Loucy (cell line): ENCODE measurements at regions not wholly inside any gene's neighbourhood (a gene's known extent, or its start where the extent isn't known, plus 50 kb on each side); places are given as distances from the start of the nearest gene placed in this dataset.

Experiments
- H2AFZ ChIP-seq: fragments of 200-600 bp; sonication (generic); 2 replicates; pipeline ENCODE4 v1.6.0; 2016; ENCODE audit warnings: antibody characterized with exemption, mild to moderate bottlenecking, low read length, moderate library complexity
- H3F3A ChIP-seq: fragments of 200-600 bp; 2 replicates; pipeline ENCODE4 v1.6.0; 2016; ENCODE audit warnings: antibody characterized with exemption, low read depth, mild to moderate bottlenecking
- H3K27me3 ChIP-seq: fragments of 200-600 bp; sonication (generic); 2 replicates; pipeline ENCODE4 v1.6.1; 2014; ENCODE audit warnings: low read length, mild to moderate bottlenecking; ENCODE audit not compliant: insufficient read depth, poor library complexity, severe bottlenecking
- H3K36me3 ChIP-seq: fragments of 200-600 bp; sonication (generic); 2 replicates; pipeline ENCODE4 v1.6.1; 2016; ENCODE audit warnings: low read length; ENCODE audit not compliant: insufficient read depth
- H3K4me1 ChIP-seq: fragments of 200-600 bp; sonication (generic); 2 replicates; pipeline ENCODE4 v1.5.1; 2014; ENCODE audit warnings: low read length, mild to moderate bottlenecking; ENCODE audit not compliant: insufficient read depth, poor library complexity, severe bottlenecking
- H3K4me2 ChIP-seq: fragments of 200-600 bp; sonication (generic); 2 replicates; pipeline ENCODE4 v1.6.0; 2014; ENCODE audit warnings: antibody characterized with exemption, low read length, low read depth, mild to moderate bottlenecking; ENCODE audit not compliant: poor library complexity, severe bottlenecking
- H3K4me3 ChIP-seq: fragments of 200-600 bp; sonication (generic); 2 replicates; pipeline ENCODE4 v1.5.1; 2014; ENCODE audit warnings: low read length, mild to moderate bottlenecking, mixed read lengths; ENCODE audit not compliant: poor library complexity, severe bottlenecking
- H3K79me2 ChIP-seq: fragments of 200-600 bp; sonication (generic); 2 replicates; pipeline ENCODE4 v1.6.1; 2014; ENCODE audit warnings: low read length; ENCODE audit not compliant: insufficient read depth
- H3K9ac ChIP-seq: fragments of 200-600 bp; sonication (generic); 2 replicates; pipeline ENCODE4 v1.6.0; 2014; ENCODE audit warnings: mild to moderate bottlenecking, low read depth, low read length, moderate library complexity; ENCODE audit not compliant: poor library complexity, severe bottlenecking
- H3K9me2 ChIP-seq: fragments of 200-600 bp; sonication (generic); replicated peaks from 2 replicates; pipeline ENCODE4 v1.6.1; 2016; ENCODE audit warnings: low read depth, low read length, mixed read lengths
- H3K9me3 ChIP-seq: fragments of 200-600 bp; sonication (generic); 2 replicates; pipeline ENCODE4 v1.6.1; 2014; ENCODE audit warnings: mild to moderate bottlenecking, antibody characterized with exemption, low read length, low read depth; ENCODE audit not compliant: insufficient read depth
- H4K20me1 ChIP-seq: fragments of 200-600 bp; sonication (generic); 2 replicates; pipeline ENCODE4 v1.6.0; 2014; ENCODE audit warnings: antibody characterized with exemption, low read length, mild to moderate bottlenecking; ENCODE audit not compliant: insufficient read depth, poor library complexity, severe bottlenecking
- EZH2phosphoT487 ChIP-seq: fragments of 200-600 bp; IDR thresholded peaks from 2 replicates; pipeline ENCODE4 v1.6.1; 2018; ENCODE audit warnings: antibody characterized with exemption, mild to moderate bottlenecking, moderate library complexity, borderline replicate concordance
- TF ChIP-seq, protein P1 (sequence below): fragments of 200-600 bp; sonication (generic); conservative IDR thresholded peaks from 2 replicates; pipeline ENCODE4 v1.5.1; 2014; ENCODE audit warnings: mild to moderate bottlenecking, antibody characterized with exemption, low read length

DNA sequence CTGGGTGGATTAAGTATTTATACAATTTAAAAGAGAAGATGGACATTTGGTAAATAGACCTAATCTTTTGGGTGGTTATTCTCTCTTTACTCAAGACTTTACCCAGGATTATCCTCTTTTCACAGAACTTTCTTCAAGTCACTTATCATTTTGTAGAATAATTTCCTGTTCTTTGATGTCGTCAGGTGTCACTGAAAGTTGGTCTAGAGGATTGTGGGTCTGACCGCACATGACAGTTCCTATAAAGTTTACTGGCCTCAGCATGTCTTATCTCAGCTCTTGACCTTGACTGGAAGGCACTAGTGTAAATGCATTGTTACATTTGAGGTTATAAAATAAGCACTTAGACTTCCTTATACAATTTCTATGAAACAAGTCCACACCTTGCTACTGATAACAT lies 139.9 kb upstream of the SLC4A4 start:
- TF ChIP-seq, protein P1, sequence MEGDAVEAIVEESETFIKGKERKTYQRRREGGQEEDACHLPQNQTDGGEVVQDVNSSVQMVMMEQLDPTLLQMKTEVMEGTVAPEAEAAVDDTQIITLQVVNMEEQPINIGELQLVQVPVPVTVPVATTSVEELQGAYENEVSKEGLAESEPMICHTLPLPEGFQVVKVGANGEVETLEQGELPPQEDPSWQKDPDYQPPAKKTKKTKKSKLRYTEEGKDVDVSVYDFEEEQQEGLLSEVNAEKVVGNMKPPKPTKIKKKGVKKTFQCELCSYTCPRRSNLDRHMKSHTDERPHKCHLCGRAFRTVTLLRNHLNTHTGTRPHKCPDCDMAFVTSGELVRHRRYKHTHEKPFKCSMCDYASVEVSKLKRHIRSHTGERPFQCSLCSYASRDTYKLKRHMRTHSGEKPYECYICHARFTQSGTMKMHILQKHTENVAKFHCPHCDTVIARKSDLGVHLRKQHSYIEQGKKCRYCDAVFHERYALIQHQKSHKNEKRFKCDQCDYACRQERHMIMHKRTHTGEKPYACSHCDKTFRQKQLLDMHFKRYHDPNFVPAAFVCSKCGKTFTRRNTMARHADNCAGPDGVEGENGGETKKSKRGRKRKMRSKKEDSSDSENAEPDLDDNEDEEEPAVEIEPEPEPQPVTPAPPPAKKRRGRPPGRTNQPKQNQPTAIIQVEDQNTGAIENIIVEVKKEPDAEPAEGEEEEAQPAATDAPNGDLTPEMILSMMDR: no peak
- peak; percentile 29; the same call in 1 of the 2 replicates for TF ChIP-seq EZH2phosphoT487
- peak overlapping the region; percentile 72 for H3K4me2 ChIP-seq

GRCh38 chr4:71201057-71201456 lies 137.8 kb upstream of the SLC4A4 start:
- Histone ChIP-seq H3K9me2 (no peaks in the 10 kb centered on the region), H3K27me3 (no peaks in the 10 kb centered on the region), H3K79me2 (peaks cover 80% of the 10 kb centered on the region), H3F3A (peaks cover 12% of the 10 kb centered on the region; the same call in 1 of the 2 replicates), H3K9ac (peak overlapping the region; percentile 57), H3K4me1 (peaks cover 82% of the 10 kb centered on the region), H4K20me1 (no peaks in the 10 kb centered on the region), H3K4me3 (no peak overlapping the region), H2AFZ (no peak overlapping the region), H3K9me3 (no peaks in the 10 kb centered on the region), H3K4me2 (peak overlapping the region; percentile 72), H3K36me3 (no peaks in the 10 kb centered on the region)
- TF ChIP-seq, protein P1: no peak
- no peak for TF ChIP-seq EZH2phosphoT487

More for the DNA sequence above, 139.9 kb upstream of the SLC4A4 start:
- no peaks in the 10 kb centered on the region for H3K27me3 ChIP-seq
- H3K79me2 ChIP-seq: peaks cover 77% of the 10 kb centered on the region
- H3K9me3 ChIP-seq: no peaks in the 10 kb centered on the region
- H3K9ac ChIP-seq: no peak overlapping the region
- no peaks in the 10 kb centered on the region for H3K9me2 ChIP-seq
- H4K20me1 ChIP-seq: no peaks in the 10 kb centered on the region
- H3K36me3 ChIP-seq: no peaks in the 10 kb centered on the region; the same call in 1 of the 2 replicates
- H2AFZ ChIP-seq: no peak overlapping the region
- H3K4me1 ChIP-seq: peaks cover 82% of the 10 kb centered on the region
- peaks cover 12% of the 10 kb centered on the region; the same call in 1 of the 2 replicates for H3F3A ChIP-seq
- H3K4me3 ChIP-seq: peak overlapping the region; percentile 32

DNA sequence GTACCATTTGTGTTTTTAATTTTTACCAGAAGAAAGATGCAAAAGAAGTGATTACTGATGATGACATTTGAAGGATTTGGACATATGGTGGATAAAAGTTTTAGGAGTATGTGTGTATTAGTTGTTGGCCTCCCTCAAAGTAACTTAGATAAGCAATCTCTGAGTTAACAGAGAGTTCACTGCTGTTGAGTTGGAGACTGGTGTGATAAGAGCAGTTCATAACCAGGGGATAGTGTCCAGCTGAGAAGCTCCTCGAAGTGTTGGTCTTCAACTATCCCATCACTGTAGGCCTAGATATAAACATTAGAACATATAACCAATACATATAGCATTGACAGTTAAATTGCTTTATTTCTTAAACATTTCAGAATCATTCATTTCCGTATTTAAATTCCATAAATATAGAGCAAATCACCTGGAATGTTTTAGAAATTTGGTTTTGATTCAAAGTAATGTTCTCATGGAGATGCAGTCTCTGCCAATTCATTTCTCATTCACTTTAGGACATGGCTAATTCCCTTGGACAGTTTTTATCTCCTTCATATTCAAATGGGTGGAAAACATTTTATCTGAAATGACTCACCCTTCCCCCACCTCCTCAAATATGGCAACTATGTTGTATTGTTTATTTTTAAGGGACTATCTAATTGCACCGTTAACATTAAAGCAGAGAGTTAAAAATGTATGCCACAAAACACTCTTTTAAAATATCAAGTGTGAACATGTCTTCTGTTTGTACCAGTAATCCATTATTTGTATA lies 136.8 kb upstream of the SLC4A4 start:
- no peaks in the 10 kb centered on the region for H3K27me3 ChIP-seq
- H3K9ac ChIP-seq: no peak overlapping the region
- H3K36me3 ChIP-seq: no peaks in the 10 kb centered on the region
- TF ChIP-seq EZH2phosphoT487: no peak
- peak overlapping the region; percentile 72 for H3K4me2 ChIP-seq
- H2AFZ ChIP-seq: no peak overlapping the region
- H3K9me3 ChIP-seq: no peaks in the 10 kb centered on the region
- peaks cover 12% of the 10 kb centered on the region; the same call in 1 of the 2 replicates for H3F3A ChIP-seq
- no peak overlapping the region for H3K4me3 ChIP-seq
- H3K9me2 ChIP-seq: no peaks in the 10 kb centered on the region
- H3K4me1 ChIP-seq: peaks cover 84% of the 10 kb centered on the region
- peaks cover 79% of the 10 kb centered on the region for H3K79me2 ChIP-seq
- no peaks in the 10 kb centered on the region for H4K20me1 ChIP-seq
